ENCODE measurements at regions not wholly inside any gene's neighbourhood (a gene's known extent, or its start where the extent isn't known, plus 50 kb on each side); places are given as distances from the start of the nearest gene placed in this dataset.

DNA sequence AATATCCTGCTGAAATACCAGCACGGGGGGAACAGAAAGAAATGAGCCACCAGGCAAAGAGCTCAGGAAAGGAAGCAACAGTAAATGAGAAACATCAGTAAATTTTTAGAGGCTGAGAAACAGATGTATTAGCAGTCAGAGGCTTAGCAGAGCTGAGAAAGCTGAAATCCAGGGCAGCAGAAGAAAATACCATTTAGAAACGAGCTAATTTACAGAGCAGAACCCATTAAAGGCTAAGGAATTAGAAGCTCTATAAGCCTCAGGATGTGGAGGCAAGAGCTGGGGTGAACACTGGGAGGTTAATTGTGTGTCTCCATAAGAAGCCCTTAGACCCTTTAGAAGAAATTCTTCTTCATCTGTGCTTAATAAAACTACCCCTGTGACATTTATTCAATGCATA is 178.6 kb upstream of the RGS17 start:
- H3K79me2 ChIP-seq (ENCODE audit: insufficient read depth, low read length) = no peaks in the 10 kb centered on the region
- no peaks in the 10 kb centered on the region for H3K4me1 ChIP-seq (ENCODE audit: insufficient read depth, low read length)
- no peak overlapping the region for H3K4me2 ChIP-seq (ENCODE audit: low read depth, low read length)
- WGBS (ENCODE audit: low lambda C conversion rate) = 0% methylated on average over 2 of the region's 2 CpGs
- DNase-seq (ENCODE audit: low spot score) (no peak), ATAC-seq (no peak), FAIRE-seq (no peak)
- H3K27me3 ChIP-seq (ENCODE audit: control insufficient read depth in 1 of 2, insufficient read depth in 2 of 2, low read length in 2 of 2) = no peaks in the 10 kb centered on the region
- ChIA-PET CTCF (ENCODE audit: low intra/inter-chr PET ratio, low total read pairs) (no interaction called here), POLR2A (no interaction called here)
- in situ Hi-C loops (cut with HindIII; ENCODE audit: extremely low pct_ligation_motif_present, low pct_unique_long_range_greater_than_20kb) = loop anchor here (5.0 to 10.0 kb wide), 2 partner anchors 77 to 275 kb away; no protein-coding TSS in a partner anchor
- no peak overlapping the region for H3K9ac ChIP-seq (ENCODE audit: insufficient read depth, low read depth, low read length)
- intact Hi-C loops (cut with micrococcal nuclease; ENCODE audit: unreplicated experiment) = no loop called here
- no peak overlapping the region for H2AFZ ChIP-seq (ENCODE audit: low read length)
- no peaks in the 10 kb centered on the region for H3K36me3 ChIP-seq (replicated peaks in 1 of 2; ENCODE audit: control insufficient read depth in 1 of 2, insufficient read depth in 2 of 2, low read length in 2 of 2)
- no peak overlapping the region for H3K4me3 ChIP-seq (replicated peaks in 1 of 3; ENCODE audit: insufficient read depth in 1 of 3, low read depth in 2 of 3, low read length in 3 of 3)
- BruUV-seq (replicated peaks) = no TSS peak
- H4K20me1 ChIP-seq (ENCODE audit: insufficient read depth, low read length) = no peaks in the 10 kb centered on the region
- no peak overlapping the region for H3K27ac ChIP-seq (ENCODE audit: extremely low read length, insufficient read depth, low read length)
- no peaks in the 10 kb centered on the region for H3K9me3 ChIP-seq (ENCODE audit: low read length)
- TF ChIP-seq ZKSCAN8 (CRISPR knock-in tag; IDR thresholded peaks at IDR 0.05; ENCODE audit: borderline replicate concordance) = no peak
- no peak for TF ChIP-seq ZNF883 (CRISPR knock-in tag; IDR thresholded peaks at IDR 0.05; ENCODE audit: not compliant biosample characterization)
- TF ChIP-seq CBX2 (IDR thresholded peaks at IDR 0.05; ENCODE audit: low read depth, low read length) = no peak
- no peak for TF ChIP-seq CBX2 (CRISPR knock-in tag; IDR thresholded peaks at IDR 0.05; ENCODE audit: low read depth)
- TF ChIP-seq, protein P1, sequence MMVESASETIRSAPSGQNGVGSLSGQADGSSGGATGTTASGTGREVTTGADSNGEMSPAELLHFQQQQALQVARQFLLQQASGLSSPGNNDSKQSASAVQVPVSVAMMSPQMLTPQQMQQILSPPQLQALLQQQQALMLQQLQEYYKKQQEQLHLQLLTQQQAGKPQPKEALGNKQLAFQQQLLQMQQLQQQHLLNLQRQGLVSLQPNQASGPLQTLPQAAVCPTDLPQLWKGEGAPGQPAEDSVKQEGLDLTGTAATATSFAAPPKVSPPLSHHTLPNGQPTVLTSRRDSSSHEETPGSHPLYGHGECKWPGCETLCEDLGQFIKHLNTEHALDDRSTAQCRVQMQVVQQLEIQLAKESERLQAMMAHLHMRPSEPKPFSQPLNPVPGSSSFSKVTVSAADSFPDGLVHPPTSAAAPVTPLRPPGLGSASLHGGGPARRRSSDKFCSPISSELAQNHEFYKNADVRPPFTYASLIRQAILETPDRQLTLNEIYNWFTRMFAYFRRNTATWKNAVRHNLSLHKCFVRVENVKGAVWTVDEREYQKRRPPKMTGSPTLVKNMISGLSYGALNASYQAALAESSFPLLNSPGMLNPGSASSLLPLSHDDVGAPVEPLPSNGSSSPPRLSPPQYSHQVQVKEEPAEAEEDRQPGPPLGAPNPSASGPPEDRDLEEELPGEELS (CRISPR knock-in tag; IDR thresholded peaks at IDR 0.05) = no peak
- TF ChIP-seq GTF2F1 (IDR thresholded peaks at IDR 0.05; ENCODE audit: low read length) = no peak
- no peak for TF ChIP-seq IRF1 (CRISPR knock-in tag; IDR thresholded peaks at IDR 0.05; ENCODE audit: low read depth)
- TF ChIP-seq SNAPC4 (CRISPR knock-in tag; IDR thresholded peaks at IDR 0.05) = no peak
- TF ChIP-seq GATAD1 (CRISPR knock-in tag; IDR thresholded peaks at IDR 0.05) = no peak
- TF ChIP-seq ZNF501 (CRISPR knock-in tag; IDR thresholded peaks at IDR 0.05) = no peak
- TF ChIP-seq BRCA1 (CRISPR knock-in tag; IDR thresholded peaks at IDR 0.05) = no peak
- no peak for TF ChIP-seq ZNF550 (CRISPR knock-in tag; IDR thresholded peaks at IDR 0.05; ENCODE audit: borderline replicate concordance)
